Small intestine (tissue), 7 donors: ENCODE measurements at regions not wholly inside any gene's neighbourhood (a gene's known extent, or its start where the extent isn't known, plus 50 kb on each side); places are given as distances from the start of the nearest gene placed in this dataset.

Experiments
- DNase-seq, 2 donors: peaks; one replicate each; pipeline versions ENCODE4 v3.0.0 to v3.0.0-alpha.2; 2013
- FAIRE-seq: peaks from 2 replicates; lab custom pipeline; 2012; peaks lifted over from hg19 to GRCh38; lab: Jason Lieb, UNC
- H3K27ac ChIP-seq, 3 donors: one replicate each; pipeline ENCODE4 v1.5.1; 2013; ENCODE audit warnings: low read length in 2 of 3, mild to moderate bottlenecking in 2 of 3, control low read depth in 1 of 3, inconsistent platforms in 1 of 3, low read depth in 1 of 3, moderate library complexity in 1 of 3
- H3K27me3 ChIP-seq, 3 donors: one replicate each; pipeline ENCODE4 v1.6.1; 2013; ENCODE audit warnings: low read length in 3 of 3, inconsistent platforms in 1 of 3; ENCODE audit not compliant: control insufficient read depth in 3 of 3, insufficient read depth in 3 of 3
- H3K36me3 ChIP-seq, 3 donors: one replicate each; pipeline ENCODE4 v1.6.1; 2013; ENCODE audit warnings: low read length in 3 of 3, inconsistent platforms in 1 of 3, low read depth in 1 of 3, mild to moderate bottlenecking in 1 of 3, moderate library complexity in 1 of 3; ENCODE audit not compliant: control insufficient read depth in 3 of 3, insufficient read depth in 2 of 3
- H3K4me1 ChIP-seq, 3 donors: one replicate each; pipeline ENCODE4 v1.6.1; 2013; ENCODE audit warnings: low read length in 2 of 3, inconsistent platforms in 1 of 3, low read depth in 1 of 3, mild to moderate bottlenecking in 1 of 3, moderate library complexity in 1 of 3; ENCODE audit not compliant: control insufficient read depth in 3 of 3, insufficient read depth in 2 of 3
- H3K4me3 ChIP-seq, 3 donors: one replicate each; pipeline ENCODE4 v1.5.1; 2013; ENCODE audit warnings: low read length in 3 of 3, control low read depth in 1 of 3, inconsistent platforms in 1 of 3, low read depth in 1 of 3, mild to moderate bottlenecking in 1 of 3, moderate library complexity in 1 of 3
- H3K9me3 ChIP-seq, 2 donors: one replicate each; pipeline ENCODE4 v1.6.1; 2013; ENCODE audit warnings: low read depth in 1 of 2, low read length in 1 of 2; ENCODE audit not compliant: control insufficient read depth in 2 of 2, insufficient read depth in 1 of 2
- WGBS, 3 donors: extraction: QIAGEN DNeasy Blood & Tissue Kit; methylation state at CpG; one replicate each; pipeline ENCODE4 v1.1.7; 2013; 5-methylcytosine and 5-hydroxymethylcytosine counted together
- donor health status: healthy with polysubstance abuse.
- donor health status: control.
- donor health status: control.
- donor health status: Bipolar disorder and iron deficiency.
- donor health status: healthy.

DNA sequence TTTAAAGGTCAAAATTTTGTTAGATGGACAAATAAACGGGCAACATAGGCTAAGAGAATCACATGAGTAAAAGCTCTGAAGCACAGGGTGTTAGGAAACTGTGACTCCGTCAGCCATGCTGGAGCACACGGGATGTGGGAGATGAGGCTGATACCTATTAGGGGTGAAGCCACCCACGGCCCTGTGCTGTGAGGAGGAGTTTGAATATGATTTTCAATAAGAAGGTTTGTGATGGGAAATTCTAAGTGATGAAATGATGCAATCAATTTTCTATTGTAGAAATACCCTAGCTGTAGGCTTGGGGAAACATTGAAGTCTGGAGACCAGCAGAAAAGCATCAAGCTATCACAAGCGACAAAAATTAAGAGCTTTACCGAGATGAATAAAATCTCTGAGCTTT is 431.3 kb downstream of the CMPK2 start:
- Histone ChIP-seq H3K27ac (no peak overlapping the region), H3K4me1 (peaks cover 0 to 6% (median 0%) of the 10 kb centered on the region in 3 donors), H3K36me3 (no peaks in the 10 kb centered on the region), H3K27me3 (no peaks in the 10 kb centered on the region), H3K4me3 (no peak overlapping the region), H3K9me3 (peaks cover 0 to 3% of the 10 kb centered on the region in 2 donors)
- WGBS, 3 donors = 82 to 91% (median 85%) methylated on average over 6 of the region's 6 CpGs
- FAIRE-seq = no peak
- no peak for DNase-seq

DNA sequence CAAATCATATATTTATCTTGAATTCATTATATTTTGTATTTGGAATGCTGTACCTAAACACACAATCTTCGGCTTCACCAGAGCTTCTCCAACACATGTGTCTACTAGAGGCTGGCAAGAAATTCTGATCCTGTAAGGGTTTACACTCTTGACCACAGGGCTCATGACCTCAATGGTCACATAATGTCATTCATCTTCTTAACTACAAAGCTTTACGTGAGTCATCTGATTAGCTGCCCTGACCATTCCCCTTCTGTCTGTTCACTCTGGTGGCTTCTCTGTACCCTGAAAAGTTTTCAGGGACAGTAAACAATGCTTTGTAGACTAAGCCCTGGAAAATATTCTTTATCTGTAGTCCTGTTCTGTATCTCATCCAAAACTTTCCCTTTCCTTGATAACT is 423.9 kb downstream of the CMPK2 start:
- H3K27ac ChIP-seq = no peak overlapping the region
- WGBS, 3 donors = 82 to 91% (median 86%) methylated on average over 2 of the region's 2 CpGs
- FAIRE-seq = no peak

DNA sequence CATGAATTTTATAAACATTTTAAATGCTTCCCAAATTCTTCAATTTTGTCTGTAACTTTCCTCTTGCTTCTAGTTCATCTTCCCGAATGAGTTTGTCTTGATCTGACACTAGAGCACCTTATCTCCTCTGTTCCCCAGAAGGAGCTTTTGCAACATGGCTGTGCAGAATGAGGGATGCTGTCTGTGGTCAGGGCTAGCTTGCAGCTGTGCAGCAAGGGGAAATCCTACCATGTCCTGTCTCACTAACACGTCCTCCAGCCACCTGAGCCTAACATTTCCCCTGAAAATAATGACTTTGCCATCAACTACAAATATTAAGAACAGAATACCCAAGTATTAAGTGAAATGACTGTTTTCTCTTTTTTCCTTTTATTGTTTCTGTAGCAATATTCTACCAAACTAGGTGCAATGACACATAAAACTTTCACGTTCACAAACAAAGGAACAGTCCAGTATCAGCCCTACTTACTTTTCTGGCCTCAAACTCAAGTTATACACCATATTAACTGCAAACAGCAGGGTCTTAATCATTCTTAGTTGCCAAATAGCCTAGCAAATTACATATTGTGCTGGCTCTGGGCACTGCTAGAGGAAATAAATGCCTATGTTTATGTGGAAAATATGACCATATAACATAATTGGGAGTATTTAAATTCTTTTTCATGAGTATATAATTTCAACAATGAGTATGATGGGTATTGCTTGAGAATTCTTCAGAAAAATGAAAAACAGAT is 423.3 kb downstream of the CMPK2 start:
- Histone ChIP-seq H3K27me3 (peaks cover 0 to 2% (median 0%) of the 10 kb centered on the region in 3 donors), H3K36me3 (no peaks in the 10 kb centered on the region), H3K4me1 (peaks cover 0 to 14% (median 5%) of the 10 kb centered on the region in 3 donors), H3K9me3 (no peaks in the 10 kb centered on the region), H3K27ac (no peak overlapping the region), H3K4me3 (no peak overlapping the region)
- FAIRE-seq (no peak), DNase-seq (no peak)
- WGBS, 3 donors = 67 to 82% (median 78%) methylated on average over 3 of the region's 3 CpGs

More for the DNA sequence above, 423.9 kb downstream of the CMPK2 start:
- peaks cover 0 to 2% (median 0%) of the 10 kb centered on the region in 3 donors for H3K27me3 ChIP-seq
- H3K36me3 ChIP-seq = no peaks in the 10 kb centered on the region
- H3K9me3 ChIP-seq = no peaks in the 10 kb centered on the region
- H3K4me3 ChIP-seq = no peak overlapping the region
- DNase-seq = no peak
- peaks cover 0 to 14% (median 5%) of the 10 kb centered on the region in 3 donors for H3K4me1 ChIP-seq

DNA sequence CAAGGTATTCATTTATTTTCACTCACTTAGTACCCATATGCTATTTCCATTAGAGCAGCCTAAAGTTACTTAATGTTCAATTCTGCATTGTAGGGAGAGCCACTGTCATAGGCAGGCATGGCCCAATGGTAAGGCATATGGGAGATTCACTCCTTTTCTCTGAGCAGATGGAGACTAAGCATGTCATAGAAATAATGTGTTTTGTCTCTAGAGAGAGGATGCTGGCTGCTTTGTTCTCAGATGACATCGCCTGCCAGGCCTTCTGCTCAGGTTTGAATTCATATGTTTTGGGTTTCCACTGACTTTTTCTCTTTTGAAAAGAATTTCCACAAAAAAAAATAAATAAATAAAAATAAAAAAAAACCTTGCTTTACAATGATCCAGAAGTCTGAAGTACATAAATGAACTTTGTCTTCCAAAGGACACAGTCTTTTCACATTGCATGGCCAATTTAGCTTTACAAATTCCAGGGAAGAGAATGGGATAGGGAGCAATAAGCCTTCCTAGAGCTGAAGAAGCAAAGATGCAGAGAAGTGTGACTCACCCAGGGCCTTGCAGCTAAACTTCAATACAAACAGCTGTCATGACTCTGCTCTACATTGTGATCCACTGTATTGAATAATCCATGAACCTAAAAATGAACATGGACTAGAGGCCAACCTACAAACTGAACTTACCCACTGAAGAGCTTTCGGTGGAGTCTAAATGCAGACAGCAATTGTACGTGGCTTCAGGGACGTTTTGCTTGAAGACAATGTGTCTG is 422.5 kb downstream of the CMPK2 start:
- FAIRE-seq (no peak), DNase-seq (no peak)
- no peaks in the 10 kb centered on the region for H3K36me3 ChIP-seq
- H3K27ac ChIP-seq = no peak overlapping the region
- WGBS, 3 donors = 79 to 93% (median 91%) methylated on average over 4 of the region's 4 CpGs
- peaks cover 0 to 14% (median 5%) of the 10 kb centered on the region in 3 donors for H3K4me1 ChIP-seq
- no peak overlapping the region for H3K4me3 ChIP-seq
- H3K9me3 ChIP-seq = no peaks in the 10 kb centered on the region
- H3K27me3 ChIP-seq = peaks cover 0 to 3% (median 0%) of the 10 kb centered on the region in 3 donors

DNA sequence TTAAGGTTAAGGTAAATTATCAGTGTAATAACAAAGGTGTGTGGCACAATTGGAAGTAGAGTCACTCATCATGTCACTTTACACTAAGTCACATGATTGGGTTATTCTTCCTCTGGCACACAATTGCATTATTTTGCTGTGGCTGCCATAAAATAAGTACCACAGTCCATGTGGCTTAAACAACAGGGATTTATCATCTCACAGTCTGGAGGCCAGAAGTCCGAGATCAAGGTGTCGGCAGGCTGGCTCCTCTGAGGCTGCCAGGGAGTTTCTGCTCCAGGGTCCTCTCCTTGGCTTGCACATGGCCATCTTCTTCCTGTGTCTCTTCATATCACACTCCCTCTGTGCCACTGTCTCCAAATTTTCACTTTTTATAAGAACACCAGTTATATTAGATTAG is 421.2 kb downstream of the CMPK2 start:
- peak overlapping the region in 1 of 3 donors; percentile 68 for H3K27ac ChIP-seq
- H3K27me3 ChIP-seq = peaks cover 0 to 4% (median 0%) of the 10 kb centered on the region in 3 donors
- FAIRE-seq (no peak), DNase-seq (peak; percentile 59 to 66)
- H3K9me3 ChIP-seq = no peaks in the 10 kb centered on the region
- no peaks in the 10 kb centered on the region for H3K36me3 ChIP-seq
- no peak overlapping the region for H3K4me3 ChIP-seq
- WGBS, 3 donors = 24 to 50% (median 43%) methylated on average over 2 of the region's 2 CpGs
- H3K4me1 ChIP-seq = peaks cover 0 to 14% (median 5%) of the 10 kb centered on the region in 3 donors

DNA sequence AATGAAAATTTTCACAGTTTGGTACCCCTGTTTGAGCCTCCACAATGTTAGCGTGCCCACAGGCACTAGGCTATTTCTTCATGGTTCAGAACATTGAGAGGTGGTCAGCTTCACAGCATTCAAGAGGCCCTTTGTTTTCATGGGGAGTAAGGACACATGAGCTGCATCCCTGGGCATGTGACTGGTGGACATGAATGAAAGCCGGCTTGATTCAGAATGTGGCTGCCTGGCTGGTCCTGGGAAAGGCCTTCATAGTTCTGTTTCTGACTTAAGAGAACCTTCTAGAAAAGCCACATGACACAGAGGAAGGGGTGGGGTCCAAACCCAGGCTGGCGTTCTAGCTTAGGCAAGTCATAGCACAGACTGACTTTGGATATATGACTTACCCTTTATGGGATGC is 420.6 kb downstream of the CMPK2 start:
- no peak for FAIRE-seq
- no peak overlapping the region for H3K4me3 ChIP-seq
- no peaks in the 10 kb centered on the region for H3K9me3 ChIP-seq
- peak in 1 of 2 donors; percentile 18 for DNase-seq
- peaks cover 0 to 3% (median 0%) of the 10 kb centered on the region in 3 donors for H3K27me3 ChIP-seq
- peak overlapping the region in 1 of 3 donors; percentile 68 for H3K27ac ChIP-seq
- 79 to 88% (median 83%) methylated on average over 3 of the region's 3 CpGs for WGBS, 3 donors
- no peaks in the 10 kb centered on the region for H3K36me3 ChIP-seq
- H3K4me1 ChIP-seq = peaks cover 0 to 14% (median 5%) of the 10 kb centered on the region in 3 donors

DNA sequence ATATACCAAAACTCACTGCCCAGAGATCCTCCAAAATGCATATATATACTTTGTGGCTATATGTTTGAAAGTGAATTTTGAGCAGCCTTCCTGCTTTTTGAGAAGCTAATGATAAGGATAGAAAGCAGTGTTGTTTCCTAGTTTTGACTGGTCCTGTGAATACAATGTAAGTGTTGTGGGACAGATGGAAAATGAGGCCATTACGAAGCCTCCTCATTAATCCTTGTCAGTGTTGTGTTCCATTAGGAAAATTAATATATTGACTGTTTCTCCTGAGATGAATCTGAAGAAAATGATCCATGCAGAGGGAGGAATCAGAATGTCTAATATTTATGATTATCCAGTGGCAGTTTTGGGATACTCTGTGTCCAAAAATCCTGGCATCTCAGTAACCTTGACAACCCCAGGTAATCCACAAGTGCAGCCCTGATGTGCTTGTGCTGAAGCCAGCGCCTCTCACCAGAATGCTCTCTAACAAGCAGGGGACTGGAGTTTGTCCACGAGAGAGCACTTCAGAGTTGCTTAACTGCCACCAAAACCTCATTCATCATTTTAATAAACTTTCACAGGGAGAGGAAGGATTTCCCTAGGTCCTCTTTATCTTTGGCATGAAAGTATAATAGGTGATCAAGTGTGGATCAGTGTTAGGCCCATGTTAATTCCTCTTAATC is 418.6 kb downstream of the CMPK2 start:
- no peak overlapping the region for H3K4me3 ChIP-seq
- DNase-seq (no peak), FAIRE-seq (no peak)
- no peak overlapping the region for H3K27ac ChIP-seq
- H3K36me3 ChIP-seq = no peaks in the 10 kb centered on the region
- H3K4me1 ChIP-seq = peaks cover 0 to 14% (median 5%) of the 10 kb centered on the region in 3 donors
- H3K9me3 ChIP-seq = no peaks in the 10 kb centered on the region
- peaks cover 0 to 3% (median 0%) of the 10 kb centered on the region in 3 donors for H3K27me3 ChIP-seq
- 66 to 75% (median 68%) methylated on average over 3 of the region's 3 CpGs for WGBS, 3 donors

DNA sequence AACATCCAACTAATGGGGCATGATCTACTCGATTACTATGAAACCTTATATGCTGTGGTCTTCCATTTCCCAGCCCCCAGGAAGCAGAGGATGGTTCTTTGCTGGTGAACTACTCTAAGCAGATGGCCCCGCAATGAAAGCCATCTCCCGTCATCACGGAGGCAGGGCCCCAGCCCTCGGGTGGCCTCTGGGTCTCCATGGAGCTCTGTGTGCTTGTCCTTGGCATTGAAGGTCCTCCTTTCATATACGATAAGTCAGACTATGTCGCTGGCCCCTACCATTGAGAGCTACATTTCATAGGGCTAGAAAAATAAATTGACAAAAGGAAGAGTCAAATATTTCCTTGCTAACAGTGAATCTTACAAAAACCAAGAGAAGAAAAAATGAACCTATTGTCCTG is 416.8 kb downstream of the CMPK2 start:
- FAIRE-seq (no peak), DNase-seq (no peak)
- Histone ChIP-seq H3K36me3 (no peaks in the 10 kb centered on the region), H3K9me3 (no peaks in the 10 kb centered on the region), H3K4me3 (no peak overlapping the region), H3K27me3 (peaks cover 0 to 3% (median 0%) of the 10 kb centered on the region in 3 donors), H3K27ac (no peak overlapping the region), H3K4me1 (peaks cover 0 to 14% (median 5%) of the 10 kb centered on the region in 3 donors)
- WGBS, 3 donors = 86 to 97% (median 88%) methylated on average over 7 of the region's 7 CpGs
